Hepatocyte (in vitro differentiated cells): ENCODE measurements at regions not wholly inside any gene's neighbourhood (a gene's known extent, or its start where the extent isn't known, plus 50 kb on each side); places are given as distances from the start of the nearest gene placed in this dataset.
A peak's percentile ranks its signal among the peaks of the same experiment; 100 is the strongest.

ENCODE experiments used
- DNase-seq: peaks from one replicate; pipeline ENCODE4 v3.0.0-alpha.2; 2016; ENCODE audit warnings: low spot score
- H2AFZ ChIP-seq: fragments of 200-600 bp; sonication (generic); 2 replicates; pipeline ENCODE4 v1.6.0; 2016; ENCODE audit warnings: antibody characterized with exemption, mild to moderate bottlenecking
- H3K27ac ChIP-seq: fragments of 200-600 bp; sonication (generic); 2 replicates; pipeline ENCODE4 v1.5.1; 2016; ENCODE audit warnings: mild to moderate bottlenecking
- H3K27me3 ChIP-seq: fragments of 200-600 bp; sonication (generic); 2 replicates; pipeline ENCODE4 v1.6.1; 2016
- H3K36me3 ChIP-seq: fragments of 200-600 bp; sonication (generic); replicated peaks from 2 replicates; pipeline ENCODE4 v1.5.1; 2016; ENCODE audit warnings: low read depth; ENCODE audit not compliant: insufficient read depth
- H3K4me1 ChIP-seq: fragments of 200-600 bp; sonication (generic); 2 replicates; pipeline ENCODE4 v1.5.1; 2016; ENCODE audit warnings: mild to moderate bottlenecking, moderate library complexity; ENCODE audit not compliant: insufficient read depth
- H3K4me2 ChIP-seq: fragments of 200-600 bp; sonication (generic); 2 replicates; pipeline ENCODE4 v1.6.0; 2016
- H3K4me3 ChIP-seq: fragments of 200-600 bp; sonication (generic); 2 replicates; pipeline ENCODE4 v1.5.1; 2016; ENCODE audit warnings: mild to moderate bottlenecking
- H3K79me2 ChIP-seq: fragments of 200-600 bp; sonication (generic); 2 replicates; pipeline ENCODE4 v1.6.0; 2017; ENCODE audit warnings: mild to moderate bottlenecking
- H3K9me2 ChIP-seq: fragments of 200-600 bp; sonication (generic); replicated peaks from 2 replicates; pipeline ENCODE4 v1.6.0; 2017; ENCODE audit warnings: mild to moderate bottlenecking; ENCODE audit not compliant: insufficient read depth
- H3K9me3 ChIP-seq: fragments of 200-600 bp; sonication (generic); 2 replicates; pipeline ENCODE4 v1.5.1; 2016; ENCODE audit warnings: low read depth, mild to moderate bottlenecking
- H4K20me1 ChIP-seq: fragments of 200-600 bp; sonication (generic); 2 replicates; pipeline ENCODE4 v1.6.0; 2016; ENCODE audit warnings: mild to moderate bottlenecking; ENCODE audit not compliant: insufficient read depth, poor library complexity, severe bottlenecking
- EZH2 ChIP-seq: fragments of 200-600 bp; sonication (generic); IDR thresholded peaks from 2 replicates; pipeline ENCODE4 v1.6.1; 2016; ENCODE audit warnings: antibody characterized with exemption, mild to moderate bottlenecking, borderline replicate concordance
- EZH2phosphoT487 ChIP-seq: fragments of 200-600 bp; sonication (generic); IDR thresholded peaks from one replicate; pipeline ENCODE4 v1.6.1; 2018; ENCODE audit warnings: antibody characterized with exemption, mild to moderate bottlenecking, low read depth, moderate library complexity; ENCODE audit not compliant: unreplicated experiment, severe bottlenecking
- WGBS: methylation state at CpG from one replicate; pipeline ENCODE4 v1.1.6; 2016; ENCODE audit warnings: low lambda C conversion rate; ENCODE audit errors: missing lambda C conversion rate; 5-methylcytosine and 5-hydroxymethylcytosine counted together
- TF ChIP-seq, protein P1 (sequence below): fragments of 200-600 bp; sonication (generic); IDR thresholded peaks from 2 replicates; pipeline ENCODE4 v1.5.1; 2016; ENCODE audit warnings: antibody characterized with exemption, mild to moderate bottlenecking; ENCODE audit not compliant: poor library complexity

DNA sequence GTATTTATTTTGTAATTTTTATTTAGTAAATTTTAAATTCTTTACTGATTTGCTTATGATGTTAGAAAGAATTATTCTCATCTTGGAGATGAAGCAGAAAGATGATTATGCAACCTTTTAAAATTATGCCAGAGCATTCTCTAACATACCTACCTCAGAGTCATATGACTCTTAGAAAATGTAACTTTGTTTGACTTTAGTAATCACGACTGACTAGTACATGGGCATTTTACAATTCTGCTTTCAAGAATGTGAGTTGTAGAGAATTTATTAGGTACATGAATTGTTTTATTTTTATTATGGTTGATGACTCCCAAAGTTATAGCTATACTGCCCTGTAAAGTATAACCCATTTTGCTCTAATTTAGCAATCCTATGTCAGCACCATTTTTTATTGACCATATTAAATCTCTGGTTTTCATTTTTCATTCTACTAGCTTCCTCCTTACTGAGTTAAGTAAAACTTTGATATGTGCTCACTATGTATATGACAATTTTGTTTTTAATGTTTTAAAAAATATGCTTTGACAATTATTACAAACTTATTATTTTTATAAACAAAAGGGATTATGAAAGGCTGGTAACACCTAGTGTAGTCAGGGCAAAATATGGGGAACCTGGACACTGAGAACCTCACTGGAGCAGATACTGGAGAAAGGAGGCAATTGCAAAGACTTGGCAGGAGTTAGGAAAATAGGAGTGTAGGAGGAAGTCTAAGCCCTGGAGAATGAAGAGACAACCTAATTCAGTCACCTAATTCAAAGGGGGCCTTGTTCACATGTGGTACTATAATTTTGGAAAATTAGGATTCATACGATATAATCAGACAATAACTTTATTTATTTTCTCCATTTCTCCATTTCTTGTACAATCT, 249.7 kb upstream of the DAB2 start:
- no peak for TF ChIP-seq EZH2
- TF ChIP-seq, protein P1, sequence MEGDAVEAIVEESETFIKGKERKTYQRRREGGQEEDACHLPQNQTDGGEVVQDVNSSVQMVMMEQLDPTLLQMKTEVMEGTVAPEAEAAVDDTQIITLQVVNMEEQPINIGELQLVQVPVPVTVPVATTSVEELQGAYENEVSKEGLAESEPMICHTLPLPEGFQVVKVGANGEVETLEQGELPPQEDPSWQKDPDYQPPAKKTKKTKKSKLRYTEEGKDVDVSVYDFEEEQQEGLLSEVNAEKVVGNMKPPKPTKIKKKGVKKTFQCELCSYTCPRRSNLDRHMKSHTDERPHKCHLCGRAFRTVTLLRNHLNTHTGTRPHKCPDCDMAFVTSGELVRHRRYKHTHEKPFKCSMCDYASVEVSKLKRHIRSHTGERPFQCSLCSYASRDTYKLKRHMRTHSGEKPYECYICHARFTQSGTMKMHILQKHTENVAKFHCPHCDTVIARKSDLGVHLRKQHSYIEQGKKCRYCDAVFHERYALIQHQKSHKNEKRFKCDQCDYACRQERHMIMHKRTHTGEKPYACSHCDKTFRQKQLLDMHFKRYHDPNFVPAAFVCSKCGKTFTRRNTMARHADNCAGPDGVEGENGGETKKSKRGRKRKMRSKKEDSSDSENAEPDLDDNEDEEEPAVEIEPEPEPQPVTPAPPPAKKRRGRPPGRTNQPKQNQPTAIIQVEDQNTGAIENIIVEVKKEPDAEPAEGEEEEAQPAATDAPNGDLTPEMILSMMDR: no peak
- no peak for TF ChIP-seq EZH2phosphoT487
- no peak overlapping the region for H2AFZ ChIP-seq
- no peak overlapping the region for H3K4me2 ChIP-seq
- H3K79me2 ChIP-seq: no peaks in the 10 kb centered on the region
- 62% methylated on average over 2 of the region's 2 CpGs for WGBS
- H3K36me3 ChIP-seq: no peaks in the 10 kb centered on the region
- no peaks in the 10 kb centered on the region for H3K9me2 ChIP-seq
- no peaks in the 10 kb centered on the region for H3K9me3 ChIP-seq
- H3K27ac ChIP-seq: peak overlapping the region; percentile 4
- H3K27me3 ChIP-seq: no peaks in the 10 kb centered on the region
- DNase-seq: no peak
- H3K4me1 ChIP-seq: peaks cover 17% of the 10 kb centered on the region
- no peaks in the 10 kb centered on the region for H4K20me1 ChIP-seq
- H3K4me3 ChIP-seq: no peak overlapping the region

DNA sequence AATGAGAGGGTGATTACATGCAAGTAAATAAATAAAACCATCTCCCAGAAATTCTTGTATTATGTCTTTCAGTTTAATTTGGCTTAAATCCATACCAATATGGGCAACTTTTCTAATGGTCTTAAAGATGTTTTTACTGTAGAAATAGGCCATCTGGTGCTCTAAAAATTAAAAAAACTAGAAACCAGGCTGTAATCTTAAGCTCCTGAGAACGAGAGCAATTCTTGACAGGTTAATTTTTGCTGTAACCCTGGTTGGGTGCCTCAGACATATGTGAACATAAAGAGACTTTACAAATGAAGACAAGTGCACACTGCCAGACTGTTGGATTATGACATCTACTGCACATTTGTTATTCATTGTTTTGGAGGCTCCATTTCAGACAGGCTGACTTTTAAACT, 246.8 kb upstream of the DAB2 start:
- Histone ChIP-seq H3K4me1 (peaks cover 6% of the 10 kb centered on the region), H3K36me3 (no peaks in the 10 kb centered on the region), H3K9me2 (no peaks in the 10 kb centered on the region), H3K27me3 (no peaks in the 10 kb centered on the region), H2AFZ (no peak overlapping the region), H3K79me2 (no peaks in the 10 kb centered on the region), H3K27ac (no peak overlapping the region), H3K9me3 (no peaks in the 10 kb centered on the region), H3K4me3 (no peak overlapping the region), H3K4me2 (no peak overlapping the region), H4K20me1 (no peaks in the 10 kb centered on the region)
- 43% methylated on average over 1 of the region's 1 CpG for WGBS
- TF ChIP-seq, protein P1: no peak
- TF ChIP-seq EZH2phosphoT487: no peak
- no peak for TF ChIP-seq EZH2
- DNase-seq: no peak

DNA sequence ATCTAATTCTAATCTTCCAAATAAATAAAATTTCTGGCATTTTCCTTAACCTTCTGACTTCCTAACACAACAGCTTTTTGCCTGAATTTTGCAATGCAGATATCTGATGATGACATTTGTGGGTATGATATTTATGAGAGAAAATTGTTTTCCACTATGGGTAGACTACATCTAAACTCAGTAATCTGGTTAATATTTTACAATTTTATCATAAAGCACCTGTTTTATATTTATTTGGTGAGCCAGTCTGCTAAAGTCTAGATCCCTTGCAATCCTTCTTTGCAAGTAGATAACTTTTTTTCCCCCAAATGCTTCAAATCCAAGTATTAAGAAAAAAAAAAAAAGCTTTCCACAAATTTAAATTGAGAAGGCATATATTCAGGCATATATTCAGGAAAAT, 246.2 kb upstream of the DAB2 start:
- Histone ChIP-seq H3K9me2 (no peaks in the 10 kb centered on the region), H3K27ac (no peak overlapping the region), H3K9me3 (no peaks in the 10 kb centered on the region), H4K20me1 (no peaks in the 10 kb centered on the region), H3K27me3 (no peaks in the 10 kb centered on the region), H3K4me1 (peaks cover 6% of the 10 kb centered on the region), H3K4me2 (no peak overlapping the region), H2AFZ (no peak overlapping the region), H3K4me3 (no peak overlapping the region), H3K36me3 (no peaks in the 10 kb centered on the region), H3K79me2 (no peaks in the 10 kb centered on the region)
- no peak for DNase-seq
- TF ChIP-seq, protein P1: no peak
- TF ChIP-seq EZH2phosphoT487: no peak
- TF ChIP-seq EZH2: no peak

DNA sequence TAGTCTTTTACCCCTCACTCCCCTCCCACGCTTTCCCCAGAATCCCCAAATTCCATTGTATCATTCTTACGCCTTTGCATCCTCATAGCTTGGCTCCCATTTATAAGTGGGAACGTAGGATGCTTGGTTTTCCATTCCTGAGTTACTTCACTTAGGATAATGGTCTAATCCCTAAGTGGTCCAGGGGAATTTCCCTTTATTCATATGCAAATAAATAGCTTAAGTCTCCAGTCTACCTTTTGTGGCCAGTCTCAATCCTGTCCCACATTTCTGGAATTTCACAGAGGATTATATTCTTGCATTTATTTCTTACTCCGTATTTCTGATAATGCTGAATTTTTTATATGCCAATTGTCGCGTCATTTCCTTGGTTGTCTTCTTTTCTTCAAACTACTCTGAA, 245.6 kb upstream of the DAB2 start:
- TF ChIP-seq EZH2phosphoT487: no peak

More for the DNA sequence above, 245.6 kb upstream of the DAB2 start:
- no peaks in the 10 kb centered on the region for H3K27me3 ChIP-seq
- H3K36me3 ChIP-seq: no peaks in the 10 kb centered on the region
- H4K20me1 ChIP-seq: no peaks in the 10 kb centered on the region
- no peak overlapping the region for H2AFZ ChIP-seq
- H3K9me3 ChIP-seq: no peaks in the 10 kb centered on the region
- H3K4me1 ChIP-seq: peaks cover 6% of the 10 kb centered on the region
- H3K4me2 ChIP-seq: no peak overlapping the region
- no peaks in the 10 kb centered on the region for H3K9me2 ChIP-seq
- H3K4me3 ChIP-seq: no peak overlapping the region
- 89% methylated on average over 6 of the region's 6 CpGs for WGBS
- H3K27ac ChIP-seq: no peak overlapping the region
- no peaks in the 10 kb centered on the region for H3K79me2 ChIP-seq
- DNase-seq: no peak
